ENCODE measurements at regions not wholly inside any gene's neighbourhood (a gene's known extent, or its start where the extent isn't known, plus 50 kb on each side); places are given as distances from the start of the nearest gene placed in this dataset.
A peak's percentile ranks its signal among the peaks of the same experiment; 100 is the strongest.

DNA sequence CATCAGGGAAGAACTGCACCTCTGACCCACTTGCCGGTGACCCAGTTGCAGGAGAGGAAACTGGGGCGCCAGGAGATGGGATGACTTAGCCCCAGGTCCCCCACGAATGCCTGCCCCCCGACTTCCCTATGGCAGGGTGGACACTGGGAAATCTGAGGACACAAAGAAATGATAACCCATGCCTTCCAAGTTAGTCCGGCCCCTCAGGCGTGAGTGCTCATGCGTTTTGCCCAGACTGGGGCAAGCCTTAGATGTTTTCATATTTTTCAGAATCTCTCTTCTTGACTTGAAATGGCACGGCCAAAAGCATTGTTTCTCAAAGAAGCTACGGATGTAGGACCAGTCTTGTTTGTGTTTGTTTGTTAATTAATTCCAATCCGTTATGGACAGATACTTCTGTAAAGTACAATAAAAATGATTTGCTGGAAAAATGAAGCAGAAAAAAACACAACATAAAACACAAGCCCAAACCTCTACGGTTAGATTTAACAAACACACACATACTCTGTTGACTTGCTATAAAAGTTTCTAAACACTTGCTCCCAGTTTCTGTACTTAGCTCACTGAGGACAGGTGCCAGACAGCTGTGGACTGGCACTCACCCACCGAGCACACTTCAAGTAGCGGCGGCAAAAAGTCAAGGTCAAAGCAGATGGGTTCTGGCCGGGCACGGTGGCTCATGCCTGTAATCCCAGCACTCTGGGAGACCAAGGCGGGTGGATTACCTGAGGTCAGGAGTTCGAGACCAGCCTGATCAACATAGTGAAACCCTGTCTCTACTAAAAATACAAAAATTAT is 341.5 kb downstream of the BCOR start:
- DNase-seq (ENCODE audit: low spot score in 2 of 2) = no peak
- no peaks in the 10 kb centered on the region for H3K4me1 ChIP-seq
- intact Hi-C loops (cut with DNase I; ENCODE audit: low total_unique reads) = no loop called here
- no peak for TF ChIP-seq POLR2A (IDR thresholded peaks at IDR 0.05)
- TF ChIP-seq POLR2AphosphoS5 (IDR thresholded peaks at IDR 0.05) = no peak
- TF ChIP-seq CTCF (IDR thresholded peaks at IDR 0.05) = no peak
- H3K4me3 ChIP-seq = no peak overlapping the region
- no peaks in the 10 kb centered on the region for H3K36me3 ChIP-seq
- H3K27ac ChIP-seq = peak overlapping the region; percentile 40 to 64
- H3K27me3 ChIP-seq = peaks cover 0 to 63% of the 10 kb centered on the region in 2 donors
- H3K9me3 ChIP-seq = no peaks in the 10 kb centered on the region

DNA sequence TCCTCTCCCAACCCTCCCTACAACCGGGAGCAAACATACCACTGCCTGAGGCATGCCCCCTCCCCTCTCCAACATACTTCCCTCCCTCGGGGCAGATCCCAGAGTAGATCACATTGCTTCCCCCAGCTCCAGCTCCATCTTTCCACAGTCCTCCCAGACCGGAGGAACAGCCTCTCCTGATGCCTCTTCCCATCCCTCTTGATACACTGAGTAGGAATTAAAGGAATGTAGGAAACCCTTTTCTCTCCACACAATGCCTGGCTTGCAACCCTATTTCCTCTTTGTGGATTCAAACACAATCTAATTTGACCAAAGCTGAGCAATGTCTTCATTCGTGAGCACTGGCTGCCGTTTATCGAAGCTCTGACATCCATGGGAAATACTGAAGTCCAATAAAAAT is 339.8 kb downstream of the BCOR start:
- H3K27ac ChIP-seq = peak overlapping the region in 1 of 2 donors; percentile 38
- H3K27me3 ChIP-seq = peaks cover 0 to 66% of the 10 kb centered on the region in 2 donors
- H3K4me3 ChIP-seq = no peak overlapping the region
- TF ChIP-seq CTCF (IDR thresholded peaks at IDR 0.05) = no peak
- H3K4me1 ChIP-seq = no peaks in the 10 kb centered on the region
- DNase-seq (ENCODE audit: low spot score in 2 of 2) = no peak
- intact Hi-C loops (cut with DNase I; ENCODE audit: low total_unique reads) = no loop called here
- H3K9me3 ChIP-seq = no peaks in the 10 kb centered on the region
- no peaks in the 10 kb centered on the region for H3K36me3 ChIP-seq

DNA sequence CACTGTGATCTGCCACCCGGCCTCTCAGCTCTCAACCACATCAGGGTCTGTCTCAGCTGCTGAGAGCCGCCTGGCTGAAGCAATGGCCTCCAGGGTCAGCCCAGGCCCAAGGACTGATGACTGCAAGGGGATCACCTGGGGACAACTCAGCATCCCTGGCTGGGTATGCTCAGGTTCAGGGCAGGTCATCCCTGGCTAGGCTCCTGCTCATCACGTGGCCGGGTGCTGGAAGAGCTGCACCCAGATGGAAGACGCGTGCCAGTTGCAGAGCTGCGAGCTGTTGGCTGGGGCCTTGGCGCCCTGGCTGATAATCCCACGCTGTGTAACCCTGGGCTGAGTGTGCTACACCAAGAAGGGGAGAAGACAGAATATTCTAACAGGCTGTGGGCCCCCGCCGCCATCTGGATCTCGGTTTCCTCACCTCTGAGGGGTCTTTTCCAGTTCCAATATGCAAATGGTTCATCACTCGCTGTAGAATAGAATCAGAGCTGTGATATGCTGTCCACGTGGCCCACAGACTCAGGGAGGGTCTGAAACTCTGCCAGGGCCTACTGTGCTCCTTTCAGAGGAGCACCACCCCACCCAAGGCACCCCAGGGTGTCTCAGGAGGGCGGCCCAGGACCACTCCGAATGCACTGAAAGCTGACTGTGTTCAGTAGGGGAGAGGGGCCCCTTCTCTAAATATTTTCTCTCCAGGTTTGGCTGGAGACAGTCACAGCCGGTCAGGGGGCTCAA is 338.8 kb downstream of the BCOR start:
- Histone ChIP-seq H3K27me3 (peaks cover 0 to 66% of the 10 kb centered on the region in 2 donors), H3K27ac (peak overlapping the region; percentile 74 to 78), H3K4me3 (no peak overlapping the region), H3K36me3 (no peaks in the 10 kb centered on the region), H3K4me1 (no peaks in the 10 kb centered on the region), H3K9me3 (no peaks in the 10 kb centered on the region)
- TF ChIP-seq POLR2A (IDR thresholded peaks at IDR 0.05) = no peak
- TF ChIP-seq CTCF (IDR thresholded peaks at IDR 0.05) = no peak
- TF ChIP-seq POLR2AphosphoS5 (IDR thresholded peaks at IDR 0.05) = no peak
- intact Hi-C loops (cut with DNase I; ENCODE audit: low total_unique reads) = no loop called here
- DNase-seq (ENCODE audit: low spot score in 2 of 2) = no peak

DNA sequence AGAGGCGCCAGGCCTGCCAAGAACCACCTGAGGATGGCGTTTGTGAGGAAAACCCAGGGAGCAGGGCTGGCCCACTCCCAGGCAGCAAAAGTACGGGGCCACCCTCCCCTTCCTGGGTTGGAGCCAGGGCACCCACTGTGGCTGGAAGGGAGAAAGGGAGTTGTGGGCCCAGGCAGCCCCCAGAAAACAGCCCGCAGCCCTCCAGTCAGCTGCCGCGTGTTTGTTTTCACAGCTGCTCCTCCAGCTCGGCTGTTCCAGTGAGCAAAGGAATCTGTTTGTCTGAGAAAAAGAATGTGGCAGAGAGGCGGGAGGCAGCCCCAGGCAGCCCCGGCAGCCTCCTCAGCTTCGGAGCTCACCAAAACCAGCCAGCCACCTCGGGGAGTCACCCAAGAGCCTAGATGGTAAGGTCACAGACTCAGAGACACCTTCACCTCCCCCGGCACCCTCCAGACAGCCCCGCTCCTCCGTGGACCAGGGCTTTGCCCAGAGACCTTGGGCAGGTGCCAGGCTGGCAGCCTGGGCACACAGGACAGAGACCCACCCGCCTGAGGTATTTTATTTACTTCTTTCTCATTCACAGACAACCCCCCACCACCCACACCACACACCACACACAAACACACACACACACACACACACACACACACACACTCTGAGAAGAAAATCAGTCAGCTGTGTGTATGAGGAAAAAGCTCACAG is 338.1 kb downstream of the BCOR start:
- no peaks in the 10 kb centered on the region for H3K9me3 ChIP-seq
- H3K4me3 ChIP-seq = peak overlapping the region in 1 of 3 donors; percentile 22
- intact Hi-C loops (cut with DNase I; ENCODE audit: low total_unique reads) = no loop called here
- H3K27me3 ChIP-seq = peaks cover 0 to 63% of the 10 kb centered on the region in 2 donors
- H3K27ac ChIP-seq = peak overlapping the region; percentile 74 to 78
- H3K4me1 ChIP-seq = no peaks in the 10 kb centered on the region
- peak; percentile 43 to 52 for DNase-seq (ENCODE audit: low spot score in 2 of 2)
- no peaks in the 10 kb centered on the region for H3K36me3 ChIP-seq
- TF ChIP-seq POLR2AphosphoS5 (IDR thresholded peaks at IDR 0.05) (no peak), POLR2A (IDR thresholded peaks at IDR 0.05) (no peak), CTCF (IDR thresholded peaks at IDR 0.05) (no peak)
